SKM-1 treated with dmso at 0.1 percent for 144 hours (cell line): ENCODE measurements at regions not wholly inside any gene's neighbourhood (a gene's known extent, or its start where the extent isn't known, plus 50 kb on each side); places are given as distances from the start of the nearest gene placed in this dataset.
"Not testable (repeated sequence)": the region's sequence is repeated elsewhere in the genome, so short reads cannot be mapped to it uniquely, and the experiment has no call there.

Experiments used
- DNase-seq: peaks from one replicate; lab custom pipeline; 2025; ENCODE audit not compliant: unreplicated experiment; lab: John Stamatoyannopoulos, UW

- DNase-seq, result no peak
These were observed 2244.0 kb downstream of the ARAP2 start for GRCh38 chr4:34000356-34000755.

- not testable (repeated sequence) for DNase-seq
These were observed 2237.8 kb downstream of the ARAP2 start for GRCh38 chr4:34006540-34006939.

GRCh38 chr4:34009951-34010350 lies 2234.4 kb downstream of the ARAP2 start:
- no peak for DNase-seq

GRCh38 chr4:34010751-34011519 lies 2233.4 kb downstream of the ARAP2 start:
- DNase-seq, result no peak

- no peak for DNase-seq
These were observed 2209.1 kb downstream of the ARAP2 start for GRCh38 chr4:34035225-34035624.

GRCh38 chr4:34037280-34037679 lies 2207.0 kb downstream of the ARAP2 start:
- no peak for DNase-seq

- DNase-seq, result no peak
These were observed 2204.5 kb downstream of the ARAP2 start for GRCh38 chr4:34039766-34040165.

GRCh38 chr4:34043131-34043530 lies 2201.2 kb downstream of the ARAP2 start:
- no peak for DNase-seq

GRCh38 chr4:34046580-34046979 lies 2197.7 kb downstream of the ARAP2 start:
- DNase-seq, result no peak

GRCh38 chr4:34047363-34047762 lies 2197.0 kb downstream of the ARAP2 start:
- DNase-seq, result no peak

GRCh38 chr4:34066126-34066525 lies 2178.2 kb downstream of the ARAP2 start:
- DNase-seq, result no peak

GRCh38 chr4:34091451-34091850 lies 2152.9 kb downstream of the ARAP2 start:
- no peak for DNase-seq

GRCh38 chr4:34094114-34094513 lies 2150.2 kb downstream of the ARAP2 start:
- no peak for DNase-seq

GRCh38 chr4:34105311-34105710 lies 2139.0 kb downstream of the ARAP2 start:
- no peak for DNase-seq

- no peak for DNase-seq
These were observed 2135.9 kb downstream of the ARAP2 start for GRCh38 chr4:34108391-34108790.

GRCh38 chr4:34112573-34112972 lies 2131.7 kb downstream of the ARAP2 start:
- no peak for DNase-seq

GRCh38 chr4:34138385-34138784 lies 2105.9 kb downstream of the ARAP2 start:
- no peak for DNase-seq

GRCh38 chr4:34139346-34139745 lies 2105.0 kb downstream of the ARAP2 start:
- no peak for DNase-seq

- DNase-seq, result no peak
These were observed 2095.9 kb downstream of the ARAP2 start for GRCh38 chr4:34148322-34148908.

- no peak for DNase-seq
These were observed 2086.8 kb downstream of the ARAP2 start for GRCh38 chr4:34157547-34157946.

GRCh38 chr4:34158878-34159277 lies 2085.4 kb downstream of the ARAP2 start:
- no peak for DNase-seq

- DNase-seq, result no peak
These were observed 2073.4 kb downstream of the ARAP2 start for GRCh38 chr4:34170946-34171345.

- DNase-seq, result no peak
These were observed 2067.7 kb downstream of the ARAP2 start for GRCh38 chr4:34176609-34177008.
